ENCODE measurements at regions not wholly inside any gene's neighbourhood (a gene's known extent, or its start where the extent isn't known, plus 50 kb on each side); places are given as distances from the start of the nearest gene placed in this dataset.

DNA sequence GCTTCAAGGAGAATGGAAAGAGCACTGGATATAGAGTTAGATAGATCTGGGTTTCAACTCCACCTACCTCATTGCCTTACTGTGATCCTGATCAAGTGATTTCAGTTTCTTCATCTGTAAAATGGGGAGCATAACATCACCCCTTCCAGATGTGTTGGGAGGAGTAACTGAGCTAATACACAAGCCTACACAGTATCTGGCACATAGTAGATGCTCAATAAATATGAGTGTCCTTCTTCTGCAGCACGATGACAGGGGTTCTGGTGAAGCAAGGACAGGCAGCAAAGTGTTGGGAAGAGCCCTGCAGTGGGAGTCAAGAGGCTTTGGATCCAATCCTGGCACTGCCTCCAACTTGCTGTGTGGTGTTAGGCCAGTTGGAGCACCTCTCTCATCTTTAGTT, 270.0 kb downstream of the UACA start:
- no peak for DNase-seq (ENCODE audit: low read depth in 3 of 3, low spot score in 1 of 3)

DNA sequence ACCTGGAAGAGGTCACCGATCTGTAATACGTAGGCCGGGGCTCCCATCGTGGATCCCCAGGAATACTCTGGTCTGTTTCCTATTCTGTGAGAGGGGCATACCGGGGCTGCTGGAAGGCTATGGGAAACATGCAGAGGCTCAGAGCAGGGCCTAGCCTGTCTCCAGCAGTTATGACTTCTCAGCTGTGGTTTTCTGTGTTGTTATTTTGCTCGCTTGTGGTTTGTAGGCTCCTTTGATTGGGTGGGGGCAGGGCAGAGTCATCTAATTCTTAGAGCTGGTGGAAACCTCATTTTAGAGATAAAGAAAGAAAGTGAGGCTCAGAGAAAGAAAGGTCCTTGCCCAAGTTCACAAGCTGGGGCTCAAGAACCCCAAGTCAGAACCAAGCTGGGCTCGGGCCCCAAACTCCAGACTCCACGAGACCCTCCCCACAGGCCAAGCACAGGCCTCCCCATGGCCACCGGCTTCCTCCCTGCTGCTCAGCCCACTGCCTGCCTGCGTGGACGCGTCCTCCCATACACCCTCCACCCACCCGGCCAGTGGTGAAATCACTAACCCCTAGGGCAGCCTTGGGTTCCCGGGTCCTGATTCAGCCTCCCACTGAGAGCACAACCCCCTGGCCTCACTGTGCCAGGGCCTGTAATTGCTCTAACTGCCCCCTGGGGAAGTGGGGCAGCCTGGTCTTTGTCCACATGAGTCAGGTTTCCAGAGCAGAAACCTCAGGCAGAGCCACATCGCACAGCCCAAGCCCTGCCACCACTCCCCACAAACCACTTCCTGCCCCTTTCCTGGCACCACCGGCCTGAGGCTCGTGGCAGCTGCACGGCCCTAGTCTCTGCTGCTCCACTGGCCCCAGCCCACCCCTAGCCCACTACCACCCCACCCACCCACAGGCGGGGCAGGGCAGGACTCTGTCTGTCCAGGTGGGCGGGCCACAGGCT, 270.8 kb downstream of the UACA start:
- DNase-seq (ENCODE audit: low read depth in 3 of 3, low spot score in 1 of 3) = peak; percentile 46 to 56 (median 46)

DNA sequence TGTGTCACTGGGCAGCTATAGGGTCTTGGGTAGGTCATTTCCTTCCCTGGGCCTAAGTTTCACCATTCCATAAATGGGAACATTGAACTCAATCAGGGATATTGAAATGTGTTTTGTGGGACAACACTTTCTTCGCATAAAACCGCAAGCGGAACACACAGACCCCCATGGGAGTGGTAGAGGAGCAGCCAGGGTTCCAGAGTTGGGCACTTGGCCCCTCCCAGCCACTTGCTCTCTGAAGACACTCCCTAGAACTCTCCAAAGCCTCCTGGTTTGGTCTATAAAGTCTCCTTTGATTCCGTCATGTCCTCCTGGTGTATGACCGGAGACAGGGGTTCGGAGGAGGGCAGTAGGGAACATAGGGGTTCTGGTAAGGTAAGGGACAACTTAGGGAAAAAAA, 271.7 kb downstream of the UACA start:
- DNase-seq (ENCODE audit: low read depth in 3 of 3, low spot score in 1 of 3) = no peak

DNA sequence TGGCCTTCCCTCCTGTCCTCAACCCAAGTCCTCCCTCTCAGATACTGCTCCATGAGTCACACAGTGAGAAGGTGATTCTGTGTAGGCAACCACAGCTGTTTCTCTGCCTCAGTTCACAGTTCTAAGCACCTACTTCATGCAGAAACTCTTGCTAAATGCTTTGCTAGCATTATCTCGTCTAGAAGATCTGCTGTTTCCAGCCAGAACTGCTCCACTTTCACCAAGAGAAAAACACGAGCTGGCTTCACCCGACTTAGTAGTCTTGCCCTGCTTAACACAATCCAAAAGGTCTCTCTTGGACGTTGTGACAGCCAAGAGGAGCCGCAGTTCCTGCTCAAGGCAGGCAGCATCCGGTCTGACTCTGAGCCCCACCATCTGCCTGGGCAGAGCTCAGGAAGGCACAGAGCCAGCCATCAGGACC, 272.1 kb downstream of the UACA start:
- no peak for DNase-seq (ENCODE audit: low read depth in 3 of 3, low spot score in 1 of 3)

DNA sequence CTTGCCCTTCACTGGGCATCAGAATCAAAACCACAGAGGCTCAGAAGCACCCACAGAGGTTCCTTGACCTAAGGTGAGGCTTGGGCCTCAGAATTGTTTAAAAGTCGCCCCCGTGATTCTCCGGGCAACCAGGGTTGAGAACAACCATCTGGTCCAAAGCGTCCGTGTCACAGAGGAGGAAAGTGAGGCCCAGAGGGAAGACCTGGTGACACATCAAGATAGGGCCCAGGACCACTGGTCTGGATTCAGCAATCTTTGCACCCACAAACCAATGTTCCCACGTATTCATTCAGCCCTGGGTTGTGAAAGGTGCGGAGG, 272.6 kb downstream of the UACA start:
- no peak for DNase-seq (ENCODE audit: low read depth in 3 of 3, low spot score in 1 of 3)

DNA sequence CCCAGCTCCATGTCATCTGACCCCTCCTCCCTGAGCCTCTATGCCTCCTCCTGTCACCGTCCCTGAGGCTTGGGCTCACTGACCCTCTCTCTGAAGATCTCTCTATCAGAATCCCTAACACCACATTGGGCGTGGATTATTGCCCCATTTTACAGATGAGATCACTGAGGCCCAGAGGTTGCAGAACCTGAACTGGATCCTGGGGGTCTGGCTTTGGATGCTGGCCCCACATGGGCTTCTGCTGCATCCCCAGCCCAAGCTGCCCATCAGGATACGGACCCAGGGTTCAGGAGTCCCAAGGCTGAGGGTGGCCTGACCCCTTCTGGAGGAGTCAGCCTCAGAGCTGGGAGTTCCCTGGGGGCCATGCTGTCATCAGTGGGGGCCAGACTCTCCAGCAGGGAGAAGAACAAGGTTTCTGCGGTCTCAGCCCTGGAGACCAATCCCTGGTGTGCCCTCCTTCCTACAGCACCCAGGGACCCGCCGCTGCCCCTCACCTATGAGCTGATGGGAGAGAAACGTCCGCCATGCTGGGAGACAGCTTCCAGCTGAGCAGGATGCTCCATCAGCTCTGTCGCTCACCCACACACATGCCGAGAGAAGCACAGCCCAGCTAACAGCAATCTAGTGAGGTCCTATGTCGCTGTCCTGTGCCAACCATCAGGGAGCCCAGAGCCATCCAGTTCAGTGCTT, 273.1 kb downstream of the UACA start:
- no peak for DNase-seq (ENCODE audit: low read depth in 3 of 3, low spot score in 1 of 3)

DNA sequence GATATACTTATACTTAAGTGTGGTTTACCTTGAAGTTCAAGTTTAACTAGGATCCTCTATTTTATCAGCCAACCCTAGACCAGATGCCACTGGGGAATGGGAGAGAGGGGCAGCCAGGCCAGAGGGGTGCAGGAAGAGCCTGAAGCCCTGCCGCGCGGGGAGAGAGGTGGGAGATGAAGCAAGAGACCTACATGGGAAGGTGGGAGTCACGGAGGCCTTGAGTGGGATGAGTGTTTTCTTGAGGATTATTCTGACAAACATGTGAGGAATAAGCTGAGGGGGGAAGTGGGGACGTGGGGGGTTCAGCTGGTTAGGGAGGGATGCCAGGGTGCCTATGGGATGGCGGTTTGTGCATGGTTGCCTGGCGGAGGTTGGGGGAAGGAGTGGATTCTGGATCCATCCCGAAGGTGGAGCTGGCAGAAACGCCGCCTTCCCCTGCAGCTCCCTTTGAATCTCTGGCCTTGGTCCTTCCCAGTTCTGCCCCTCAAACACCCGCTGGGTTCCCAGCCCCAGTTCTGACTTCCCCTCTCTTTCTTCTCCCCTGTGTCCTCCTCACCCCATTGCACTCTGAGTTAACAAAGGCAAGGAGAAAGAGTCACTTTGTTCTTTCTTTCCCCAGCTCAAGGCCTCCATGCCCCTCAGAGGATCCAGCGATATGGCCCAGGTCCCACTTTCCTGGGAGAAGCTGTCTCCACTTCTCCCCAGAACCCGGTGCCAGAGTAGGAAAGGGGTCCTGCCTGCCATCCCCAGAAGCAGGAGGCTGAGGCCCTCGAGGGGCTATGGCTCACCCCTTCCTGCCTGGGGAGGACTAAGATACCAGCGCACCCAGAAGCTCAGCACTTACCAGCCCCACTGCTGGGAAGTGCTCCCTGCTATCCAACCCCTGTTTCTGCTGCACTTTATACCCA, 274.2 kb downstream of the UACA start:
- DNase-seq (ENCODE audit: low read depth in 3 of 3, low spot score in 1 of 3) = no peak

DNA sequence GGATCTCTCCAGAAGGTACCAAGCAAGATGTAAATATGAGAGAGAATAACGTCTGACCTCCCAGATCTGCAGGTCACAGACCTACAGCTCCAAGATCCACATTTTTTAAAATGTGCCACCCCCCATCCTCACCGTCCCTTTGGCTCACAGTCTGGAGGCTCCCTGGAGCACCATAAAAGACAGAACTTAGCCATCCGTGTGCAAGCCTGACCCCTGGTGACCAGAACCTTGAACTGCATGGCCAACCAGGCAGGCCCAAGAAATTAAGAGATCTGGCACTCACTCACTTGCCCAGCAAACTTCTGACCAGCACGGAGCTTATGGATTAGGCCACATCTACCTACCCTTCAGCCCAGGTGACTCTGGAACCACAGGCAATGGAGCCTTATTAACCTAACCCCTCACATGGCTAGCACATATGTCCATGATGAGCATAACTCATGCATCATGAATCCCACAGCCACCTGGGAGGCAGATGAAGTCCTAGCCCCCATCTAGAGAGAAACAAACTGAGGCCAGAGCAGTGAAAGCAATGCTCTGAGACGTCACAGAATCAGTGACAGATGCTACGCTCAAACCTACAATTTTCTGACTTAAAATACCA, 275.3 kb downstream of the UACA start:
- DNase-seq (ENCODE audit: low read depth in 3 of 3, low spot score in 1 of 3) = peak in 2 of 3 donors; percentile 47 to 70

DNA sequence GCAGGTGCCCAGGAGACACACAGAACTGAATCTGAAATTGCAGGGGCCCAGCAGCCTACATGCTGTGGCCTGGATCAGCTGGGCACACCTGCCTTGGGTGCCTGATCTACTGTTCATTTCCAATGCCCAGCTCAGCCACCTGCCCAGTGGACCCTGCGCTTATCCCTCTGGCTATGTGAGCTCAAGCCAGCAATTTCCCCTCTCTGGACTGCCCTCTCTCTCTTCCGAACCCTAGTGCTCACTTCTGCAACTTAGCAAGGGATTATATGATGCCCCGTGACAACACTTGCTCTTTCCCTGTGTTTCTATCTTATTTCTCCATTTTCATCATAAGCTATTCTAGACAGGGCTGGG, 276.0 kb downstream of the UACA start:
- no peak for DNase-seq (ENCODE audit: low read depth in 3 of 3, low spot score in 1 of 3)

DNA sequence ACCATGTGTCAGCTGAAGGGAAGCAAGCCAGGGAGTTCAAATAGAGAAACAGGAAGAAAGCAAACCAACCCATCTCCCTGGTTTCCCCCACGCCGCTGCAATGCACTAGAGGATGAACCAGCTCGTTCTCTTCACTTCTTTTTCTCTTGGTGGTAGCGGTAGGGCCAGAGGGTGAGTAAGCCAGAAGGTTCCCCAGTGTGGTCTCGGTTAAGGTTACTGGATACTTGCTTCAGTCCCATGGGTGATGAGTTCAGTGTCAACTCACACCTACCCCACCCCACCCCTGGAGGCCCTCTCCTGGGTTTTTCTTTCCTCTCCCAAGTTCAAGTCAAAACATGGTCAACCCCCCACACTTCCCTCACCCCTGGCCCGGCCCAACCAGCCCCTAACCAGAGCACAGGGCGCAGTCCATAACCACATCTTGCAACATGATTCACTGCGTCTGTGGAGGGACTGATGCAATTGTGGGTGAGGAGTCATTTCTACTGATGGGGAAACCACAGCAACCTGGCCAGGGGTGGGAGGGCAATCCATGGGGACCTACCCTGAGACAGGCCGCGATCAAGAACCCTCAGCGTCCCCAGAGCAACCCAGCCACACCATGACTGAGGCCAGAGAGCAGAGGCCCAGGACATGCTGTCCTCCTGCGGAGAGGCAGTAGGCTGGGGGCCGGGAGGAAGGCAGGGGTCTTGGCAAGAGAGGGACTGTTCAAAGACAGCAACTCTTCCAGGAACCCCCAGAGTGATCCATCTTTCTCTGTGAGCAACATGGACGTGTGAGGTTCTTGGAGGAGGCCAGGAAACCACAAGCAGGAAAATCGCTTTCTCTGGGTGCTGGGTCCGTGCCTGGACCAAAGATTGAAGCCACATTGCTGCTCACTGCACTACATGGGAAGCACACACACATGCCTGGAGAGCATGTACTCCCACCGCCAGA, 276.6 kb downstream of the UACA start:
- peak in 1 of 3 donors; percentile 33 for DNase-seq (ENCODE audit: low read depth in 3 of 3, low spot score in 1 of 3)

DNA sequence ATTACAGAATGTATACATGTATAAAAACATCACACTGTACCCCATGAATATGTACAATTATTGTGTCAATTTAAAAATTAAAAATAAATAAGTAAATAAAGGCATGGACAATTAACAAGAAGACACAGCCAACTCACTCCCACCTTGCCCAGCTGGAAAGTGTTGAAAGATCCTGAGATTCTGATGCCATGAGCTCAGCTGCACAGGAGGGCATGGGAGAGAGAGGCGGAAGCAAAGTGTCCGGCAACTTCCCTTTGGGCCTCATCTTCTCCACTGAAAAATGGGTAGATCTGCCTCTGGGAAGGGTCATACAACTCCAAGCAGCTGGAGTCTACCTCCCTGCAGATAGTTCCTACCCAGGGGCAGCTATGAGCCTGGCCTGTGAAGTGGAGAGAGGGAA, 277.3 kb downstream of the UACA start:
- no peak for DNase-seq (ENCODE audit: low read depth in 3 of 3, low spot score in 1 of 3)

DNA sequence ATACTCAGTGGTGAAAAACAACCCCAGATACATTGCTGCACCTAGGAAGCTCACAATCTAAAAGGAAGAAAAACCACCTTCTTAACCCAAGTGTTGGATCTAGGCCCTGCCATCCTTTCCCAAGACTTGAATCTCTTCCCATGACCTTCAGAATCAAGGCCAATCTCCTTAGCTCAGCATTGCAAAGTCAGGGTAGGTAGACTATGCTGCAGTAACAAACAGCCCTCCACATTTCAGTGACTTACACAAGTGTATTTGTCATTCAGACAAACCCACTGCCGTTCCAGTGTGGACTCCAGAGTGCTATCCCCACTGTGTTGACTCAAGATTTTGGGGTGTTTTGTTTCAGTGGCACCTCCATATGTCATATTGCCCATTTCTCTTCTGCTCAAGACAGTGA, 278.4 kb downstream of the UACA start:
- no peak for DNase-seq (ENCODE audit: low read depth in 3 of 3, low spot score in 1 of 3)

DNA sequence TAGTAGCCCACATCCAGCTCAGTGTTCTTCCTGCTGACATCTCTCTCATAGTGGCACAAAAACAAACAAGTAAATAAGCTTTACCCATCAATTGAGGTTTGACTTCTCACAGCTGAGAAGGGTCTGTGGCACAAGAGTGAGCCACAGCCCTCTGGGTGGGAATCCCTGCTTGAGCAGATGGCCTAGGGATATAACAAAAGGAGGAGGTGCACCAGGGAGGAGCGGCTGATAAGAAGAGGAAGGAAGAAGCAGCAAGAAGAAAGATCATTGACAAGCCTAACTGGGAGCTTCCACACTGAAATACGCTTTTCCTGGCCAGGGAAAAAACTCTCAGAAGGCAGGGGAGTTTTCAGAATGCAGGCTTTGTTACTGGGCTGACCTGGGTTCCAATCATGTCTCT, 279.8 kb downstream of the UACA start:
- DNase-seq (ENCODE audit: low read depth in 3 of 3, low spot score in 1 of 3) = no peak

DNA sequence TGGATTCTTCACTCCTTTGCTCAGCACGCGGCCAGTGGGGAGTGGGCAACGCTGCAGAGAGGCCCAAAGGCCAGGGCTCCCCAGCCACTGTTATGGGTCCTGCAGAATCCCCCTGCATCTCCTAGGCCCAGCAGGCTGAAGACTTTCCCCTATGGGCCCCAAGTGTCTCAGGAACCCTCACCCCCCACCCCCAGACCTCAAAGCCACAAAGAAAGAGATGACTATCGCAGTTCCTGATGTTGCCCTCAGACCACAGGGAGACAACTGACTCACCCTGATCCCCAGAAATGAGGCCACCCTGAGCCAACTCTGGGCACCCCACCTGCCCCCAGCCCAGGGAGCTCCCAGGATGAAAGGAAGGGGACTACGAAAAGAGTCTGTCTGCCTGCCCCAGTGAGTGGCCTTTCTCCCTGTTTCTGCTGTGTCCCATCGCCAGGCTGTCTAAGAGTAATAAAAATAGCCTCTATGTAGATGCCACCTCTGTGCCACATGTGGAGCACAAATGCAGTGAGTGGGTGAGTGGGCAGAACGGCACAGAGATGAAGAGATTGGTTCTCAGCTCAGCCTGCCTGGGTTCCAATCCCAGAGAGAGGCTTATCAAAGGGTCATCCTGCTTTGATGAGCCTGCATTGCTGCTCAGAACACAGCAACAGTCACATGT, 283.0 kb downstream of the UACA start:
- no peak for DNase-seq (ENCODE audit: low read depth in 3 of 3, low spot score in 1 of 3)

DNA sequence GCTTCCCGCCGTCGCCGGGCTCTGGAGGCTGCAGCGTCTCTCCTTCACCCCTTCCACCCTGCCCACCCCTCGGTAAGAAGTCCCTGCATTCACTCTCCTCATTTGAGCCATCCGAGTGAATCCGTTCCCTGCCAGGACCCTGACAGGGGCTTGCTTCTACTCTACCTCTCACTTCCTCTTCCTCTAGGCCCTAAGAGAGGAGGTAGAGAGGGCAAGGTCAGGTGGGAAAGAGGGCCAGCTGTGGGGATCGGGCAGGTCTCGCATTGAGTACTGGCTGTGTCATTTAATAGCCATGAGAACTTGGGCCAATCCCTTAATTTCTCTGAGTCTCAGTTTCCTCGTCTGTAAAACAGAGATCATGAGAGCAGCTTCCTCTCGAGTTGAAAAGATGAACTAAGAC, 283.6 kb downstream of the UACA start:
- no peak for DNase-seq (ENCODE audit: low read depth in 3 of 3, low spot score in 1 of 3)

DNA sequence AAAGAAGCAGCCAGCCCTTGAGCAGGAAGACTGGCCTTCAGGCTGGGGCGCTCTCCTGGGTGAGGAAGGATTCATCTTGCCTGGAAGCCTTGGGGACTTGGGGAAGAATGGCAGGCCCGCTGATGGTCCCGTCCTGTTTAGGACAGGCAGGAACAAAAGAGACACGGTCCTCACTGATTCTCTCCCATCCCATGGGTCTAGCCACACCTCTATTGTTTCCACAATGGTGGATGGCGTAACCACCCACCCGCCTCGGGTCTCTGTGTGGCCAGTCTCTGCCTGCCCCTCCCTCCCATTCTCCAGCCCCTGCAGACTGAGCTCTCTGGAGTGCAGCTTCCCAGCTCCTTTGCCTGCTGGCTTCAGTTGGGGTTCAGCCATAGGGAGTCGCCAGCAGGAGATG, 284.3 kb downstream of the UACA start:
- no peak for DNase-seq (ENCODE audit: low read depth in 3 of 3, low spot score in 1 of 3)

DNA sequence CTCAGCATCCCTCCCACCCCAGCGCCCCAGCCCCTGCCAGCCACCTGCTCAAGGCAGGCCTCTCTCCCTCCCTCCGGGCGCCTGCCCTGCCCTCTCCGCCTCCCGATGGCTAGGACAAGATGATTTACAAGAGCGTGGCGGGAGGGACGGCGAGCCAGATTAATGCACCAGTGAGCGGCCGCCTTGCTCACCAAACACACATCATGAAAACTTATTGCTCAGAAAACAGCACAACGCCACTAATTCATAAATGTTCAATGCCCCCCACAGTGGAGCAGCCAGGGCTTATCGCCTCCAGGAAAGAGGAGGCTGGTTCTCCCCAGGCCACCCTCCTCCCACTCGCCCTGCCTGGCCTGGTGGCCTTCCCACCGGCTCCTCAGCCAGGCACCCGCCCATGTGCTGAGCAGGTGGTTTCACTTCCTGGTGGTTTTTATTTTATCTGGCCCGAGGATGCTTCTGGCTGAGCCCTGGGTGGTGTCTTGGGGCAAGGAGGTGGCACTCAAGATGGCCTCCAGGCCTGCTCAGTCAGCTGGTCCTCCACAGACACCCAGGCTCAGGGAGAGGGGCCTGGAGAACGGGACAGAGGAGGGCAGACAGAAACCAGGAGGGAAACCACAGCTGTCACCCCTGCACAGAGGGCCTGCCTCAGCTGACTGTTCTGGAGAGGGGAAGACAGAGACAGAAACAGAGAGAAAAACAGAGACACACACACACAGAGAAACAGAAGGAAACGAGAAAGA, 284.9 kb downstream of the UACA start:
- DNase-seq (ENCODE audit: low read depth in 3 of 3, low spot score in 1 of 3) = no peak

DNA sequence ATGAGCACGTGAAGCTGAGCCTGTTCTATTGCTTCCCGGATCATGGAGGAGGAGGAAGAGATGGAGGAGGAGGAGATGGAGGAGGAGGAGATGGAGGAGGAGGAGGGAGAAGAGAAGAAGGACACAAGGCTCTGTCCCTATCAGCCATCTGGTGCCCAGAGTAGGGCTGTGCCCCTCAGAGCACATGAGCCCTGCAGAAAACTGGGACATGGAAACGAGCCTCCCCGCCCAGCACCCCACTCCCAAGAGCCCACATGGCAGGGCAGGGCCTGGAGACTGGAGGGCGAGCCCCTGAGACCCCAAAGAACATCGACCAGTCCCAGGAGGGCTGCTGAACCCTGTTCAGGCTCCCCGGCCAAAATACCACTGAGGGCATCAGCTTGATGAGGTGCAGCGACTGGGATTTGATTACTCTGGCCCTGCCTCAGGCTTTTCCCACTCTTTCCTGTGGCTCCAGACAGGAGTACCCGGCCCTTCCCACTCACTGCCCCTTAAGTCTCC, 285.6 kb downstream of the UACA start:
- DNase-seq (ENCODE audit: low read depth in 3 of 3, low spot score in 1 of 3) = no peak

DNA sequence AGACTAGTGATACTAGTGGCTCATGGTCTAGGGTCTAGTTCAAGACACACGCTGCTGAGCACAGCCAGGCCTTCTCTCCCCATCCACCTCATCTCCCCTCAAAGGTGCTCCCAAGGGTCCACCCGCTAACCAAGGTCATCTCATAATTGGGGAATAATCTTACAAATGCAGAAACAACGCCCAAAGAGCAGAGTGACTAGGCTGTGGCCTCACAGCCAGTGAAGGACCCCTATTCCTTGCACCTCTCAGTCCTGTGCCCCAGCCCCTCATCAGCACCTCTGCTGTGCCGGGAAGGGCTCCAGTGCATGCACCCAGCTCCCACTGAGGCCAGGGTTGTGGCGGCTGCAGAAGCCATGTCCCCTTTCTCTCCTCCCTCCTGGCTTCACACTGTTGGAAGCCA, 286.9 kb downstream of the UACA start:
- no peak for DNase-seq (ENCODE audit: low read depth in 3 of 3, low spot score in 1 of 3)
